COLO829 (cell line): ENCODE measurements at regions not wholly inside any gene's neighbourhood (a gene's known extent, or its start where the extent isn't known, plus 50 kb on each side); places are given as distances from the start of the nearest gene placed in this dataset.

Experiments
- DNase-seq: peaks from one replicate; pipeline ENCODE4 v3.0.0; 2012; ENCODE audit warnings: low spot score

GRCh38 chr5:174376726-174377373, 331.3 kb downstream of the NSG2 start:
- no peak for DNase-seq

GRCh38 chr5:174378121-174378874, 332.8 kb downstream of the NSG2 start:
- no peak for DNase-seq

GRCh38 chr5:174380311-174380710, 334.8 kb downstream of the NSG2 start:
- DNase-seq = no peak

- no peak for DNase-seq
These were observed 335.7 kb downstream of the NSG2 start for GRCh38 chr5:174381241-174381640.

GRCh38 chr5:174383210-174384167, 338.0 kb downstream of the NSG2 start:
- DNase-seq = no peak

GRCh38 chr5:174384509-174384947, 339.0 kb downstream of the NSG2 start:
- DNase-seq = no peak

- no peak for DNase-seq
These were observed 338.1 kb upstream of the MSX2 start for GRCh38 chr5:174386306-174386705.

- no peak for DNase-seq
These were observed 337.5 kb upstream of the MSX2 start for GRCh38 chr5:174386846-174387245.

GRCh38 chr5:174387448-174387847, 336.9 kb upstream of the MSX2 start:
- no peak for DNase-seq

- DNase-seq = no peak
These were observed 331.5 kb upstream of the MSX2 start for GRCh38 chr5:174392892-174393291.

GRCh38 chr5:174396541-174396940, 327.8 kb upstream of the MSX2 start:
- DNase-seq = no peak

GRCh38 chr5:174397206-174397605, 327.2 kb upstream of the MSX2 start:
- DNase-seq = no peak

GRCh38 chr5:174398171-174398570, 326.2 kb upstream of the MSX2 start:
- no peak for DNase-seq

GRCh38 chr5:174399411-174399810, 325.0 kb upstream of the MSX2 start:
- DNase-seq = no peak

GRCh38 chr5:174400461-174400860, 323.9 kb upstream of the MSX2 start:
- DNase-seq = no peak

- DNase-seq = no peak
These were observed 322.6 kb upstream of the MSX2 start for GRCh38 chr5:174401793-174402192.

GRCh38 chr5:174402222-174402812, 322.1 kb upstream of the MSX2 start:
- no peak for DNase-seq

GRCh38 chr5:174404848-174405247, 319.5 kb upstream of the MSX2 start:
- DNase-seq = no peak

GRCh38 chr5:174409070-174409469, 315.3 kb upstream of the MSX2 start:
- DNase-seq = no peak

GRCh38 chr5:174409971-174410370, 314.4 kb upstream of the MSX2 start:
- DNase-seq = no peak

GRCh38 chr5:174410716-174411478, 313.5 kb upstream of the MSX2 start:
- DNase-seq = no peak

GRCh38 chr5:174411479-174411819, 312.9 kb upstream of the MSX2 start:
- no peak for DNase-seq
